Endothelial cell of umbilical vein (primary cell): ENCODE measurements at regions not wholly inside any gene's neighbourhood (a gene's known extent, or its start where the extent isn't known, plus 50 kb on each side); places are given as distances from the start of the nearest gene placed in this dataset.

Source experiments
- EZH2 ChIP-seq: IDR thresholded peaks from 2 replicates; pipeline ENCODE4 v1.6.1; 2012; ENCODE audit warnings: borderline replicate concordance, low read depth, mild to moderate bottlenecking, moderate library complexity, low read length, inconsistent platforms; ENCODE audit not compliant: severe bottlenecking
- POLR2A ChIP-seq: IDR thresholded peaks from 2 replicates; pipeline ENCODE4 v1.6.1; 2012; ENCODE audit warnings: low read depth, mild to moderate bottlenecking, control low read depth, low read length
- TF ChIP-seq, protein P1 (sequence below), 2 donors: IDR thresholded peaks; 1 replicate in 1 of 2; 2 replicates in 1 of 2; pipeline ENCODE4 v1.5.1; 2011; ENCODE audit warnings: low read length in 2 of 2, mild to moderate bottlenecking in 2 of 2, moderate library complexity in 2 of 2, control low read depth in 1 of 2, inconsistent platforms in 1 of 2, low read depth in 1 of 2; ENCODE audit not compliant: insufficient read depth in 1 of 2; ENCODE audit errors: extremely low read depth in 1 of 2

GRCh38 chr13:90919153-90919552 lies 428.3 kb upstream of the MIR17HG start:
- TF ChIP-seq POLR2A (no peak), EZH2 (no peak)
- TF ChIP-seq, protein P1, sequence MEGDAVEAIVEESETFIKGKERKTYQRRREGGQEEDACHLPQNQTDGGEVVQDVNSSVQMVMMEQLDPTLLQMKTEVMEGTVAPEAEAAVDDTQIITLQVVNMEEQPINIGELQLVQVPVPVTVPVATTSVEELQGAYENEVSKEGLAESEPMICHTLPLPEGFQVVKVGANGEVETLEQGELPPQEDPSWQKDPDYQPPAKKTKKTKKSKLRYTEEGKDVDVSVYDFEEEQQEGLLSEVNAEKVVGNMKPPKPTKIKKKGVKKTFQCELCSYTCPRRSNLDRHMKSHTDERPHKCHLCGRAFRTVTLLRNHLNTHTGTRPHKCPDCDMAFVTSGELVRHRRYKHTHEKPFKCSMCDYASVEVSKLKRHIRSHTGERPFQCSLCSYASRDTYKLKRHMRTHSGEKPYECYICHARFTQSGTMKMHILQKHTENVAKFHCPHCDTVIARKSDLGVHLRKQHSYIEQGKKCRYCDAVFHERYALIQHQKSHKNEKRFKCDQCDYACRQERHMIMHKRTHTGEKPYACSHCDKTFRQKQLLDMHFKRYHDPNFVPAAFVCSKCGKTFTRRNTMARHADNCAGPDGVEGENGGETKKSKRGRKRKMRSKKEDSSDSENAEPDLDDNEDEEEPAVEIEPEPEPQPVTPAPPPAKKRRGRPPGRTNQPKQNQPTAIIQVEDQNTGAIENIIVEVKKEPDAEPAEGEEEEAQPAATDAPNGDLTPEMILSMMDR (IDR thresholded peaks at IDR 0.05; ENCODE audit: extremely low read depth in 1 of 2, insufficient read depth in 1 of 2, low read depth in 1 of 2, low read length in 2 of 2): no peak
